Stimulated activated naive CD8-positive, alpha-beta T cell treated with anti-CD3 and anti-CD28 coated beads, Interleukin-15, Interleukin-2, amounts not matched to agents 100 U/mL and 50 U/mL, for 24 hours (primary cell): ENCODE measurements at regions not wholly inside any gene's neighbourhood (a gene's known extent, or its start where the extent isn't known, plus 50 kb on each side); places are given as distances from the start of the nearest gene placed in this dataset.
"Not testable (repeated sequence)": the region's sequence is repeated elsewhere in the genome, so short reads cannot be mapped to it uniquely, and the experiment has no call there.

Source experiments
- ATAC-seq: fragments of 150-1000 bp; cut with Tn5 transposase; one replicate; pipeline ENCODE4 v1.10.0; 2021
- DNase-seq: peaks from one replicate; pipeline ENCODE4 v3.0.0; 2021

- ATAC-seq, DNase-seq: not testable (repeated sequence)
Measured at GRCh38 chr9:40906879-40907278, 221.6 kb downstream of the FOXD4L6 start.

GRCh38 chr9:40892315-40892714, 236.2 kb downstream of the FOXD4L6 start:
- ATAC-seq, DNase-seq: not testable (repeated sequence)

- not testable (repeated sequence) for DNase-seq, ATAC-seq
Measured at GRCh38 chr9:40885858-40886257, 242.6 kb downstream of the FOXD4L6 start.

- not testable (repeated sequence) for ATAC-seq, DNase-seq
Measured at GRCh38 chr9:40884902-40885490, 243.5 kb downstream of the FOXD4L6 start.

GRCh38 chr9:40884072-40884901, 244.2 kb downstream of the FOXD4L6 start:
- no peak for ATAC-seq
- DNase-seq = no peak

GRCh38 chr9:40883423-40884071, 244.9 kb downstream of the FOXD4L6 start:
- DNase-seq, ATAC-seq: not testable (repeated sequence)

- ATAC-seq, DNase-seq: not testable (repeated sequence)
Measured at GRCh38 chr9:40873753-40874295, 254.7 kb downstream of the FOXD4L6 start.

GRCh38 chr9:40868437-40868836, 260.0 kb downstream of the FOXD4L6 start:
- DNase-seq, ATAC-seq: not testable (repeated sequence)
